ENCODE measurements at regions not wholly inside any gene's neighbourhood (a gene's known extent, or its start where the extent isn't known, plus 50 kb on each side); places are given as distances from the start of the nearest gene placed in this dataset.

DNA sequence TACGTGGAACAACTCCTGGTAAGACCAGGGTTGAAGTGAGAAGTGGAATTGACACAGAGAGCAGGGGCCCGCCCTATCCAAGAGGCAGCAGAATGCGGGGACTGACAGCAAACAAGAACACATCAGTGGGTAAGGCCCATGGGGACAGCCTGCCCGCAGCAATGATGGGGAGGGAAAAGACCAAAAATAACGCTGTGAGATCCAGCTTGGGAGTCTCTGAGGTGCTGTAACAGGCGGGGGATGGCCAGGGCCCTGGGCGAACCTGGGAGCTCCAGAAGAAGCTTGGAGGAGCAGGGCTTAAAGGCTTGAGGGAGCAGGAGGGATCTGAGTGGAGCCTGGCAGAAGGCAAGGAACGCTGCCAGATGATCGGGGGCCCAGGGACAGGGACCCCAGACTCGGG is 173.4 kb downstream of the TMEM200C start:
- no peaks in the 10 kb centered on the region for H3K27me3 ChIP-seq (ENCODE audit: control insufficient read depth in 1 of 2, insufficient read depth in 2 of 2, low read length in 2 of 2)
- no peak overlapping the region for H3K4me3 Mint-ChIP-seq
- no peaks in the 10 kb centered on the region for H3K4me1 Mint-ChIP-seq (ENCODE audit: low read depth)
- DNase-seq (no peak), ATAC-seq (ENCODE audit: poor library complexity) (no peak)
- ChIA-PET CTCF (no interaction called here), POLR2A (no interaction called here)
- no peak overlapping the region for H3K4me3 ChIP-seq (ENCODE audit: low read length)
- no peak overlapping the region for H3K27ac Mint-ChIP-seq
- no peaks in the 10 kb centered on the region for H3K36me3 Mint-ChIP-seq (ENCODE audit: low read depth)
- no peak overlapping the region for H3K27ac ChIP-seq (ENCODE audit: low read depth in 1 of 2, low read length in 2 of 2)
- no peak for TF ChIP-seq CTCF (IDR thresholded peaks at IDR 0.05)
- H3K9me3 ChIP-seq (ENCODE audit: control insufficient read depth in 1 of 2, insufficient read depth in 1 of 2, low read length in 2 of 2): peaks cover 0 to 3% of the 10 kb centered on the region in 2 experiments
- no peaks in the 10 kb centered on the region for H3K4me1 ChIP-seq (ENCODE audit: insufficient read depth, low read length)
- no peaks in the 10 kb centered on the region for H3K9me3 Mint-ChIP-seq
- intact Hi-C loops (cut with DNase I, micrococcal nuclease): no loop called here
- peaks cover 8% of the 10 kb centered on the region for H3K27me3 Mint-ChIP-seq
- H3K36me3 ChIP-seq (ENCODE audit: insufficient read depth, low read length): no peaks in the 10 kb centered on the region

- H3K27me3 ChIP-seq (ENCODE audit: control insufficient read depth in 1 of 2, insufficient read depth in 2 of 2, low read length in 2 of 2): no peaks in the 10 kb centered on the region
- intact Hi-C loops (cut with DNase I, micrococcal nuclease): no loop called here
- no peak for ATAC-seq (ENCODE audit: poor library complexity)
- Mint-ChIP-seq H3K9me3 (no peaks in the 10 kb centered on the region), H3K4me3 (no peak overlapping the region), H3K36me3 (ENCODE audit: low read depth) (no peaks in the 10 kb centered on the region), H3K4me1 (ENCODE audit: low read depth) (no peaks in the 10 kb centered on the region), H3K27me3 (peaks cover 9% of the 10 kb centered on the region), H3K27ac (no peak overlapping the region)
- no peaks in the 10 kb centered on the region for H3K4me1 ChIP-seq (ENCODE audit: insufficient read depth, low read length)
- no peak for TF ChIP-seq CTCF (IDR thresholded peaks at IDR 0.05)
- no peaks in the 10 kb centered on the region for H3K36me3 ChIP-seq (ENCODE audit: insufficient read depth, low read length)
- H3K9me3 ChIP-seq (ENCODE audit: control insufficient read depth in 1 of 2, insufficient read depth in 1 of 2, low read length in 2 of 2): peaks cover 0 to 3% of the 10 kb centered on the region in 2 experiments
- no peak overlapping the region for H3K4me3 ChIP-seq (ENCODE audit: low read length)
- CTCF ChIA-PET: no interaction called here
- DNase-seq: no peak
- H3K27ac ChIP-seq (ENCODE audit: low read depth in 1 of 2, low read length in 2 of 2): no peak overlapping the region
- POLR2A ChIA-PET: no interaction called here
Observed at GRCh38 chr18:5720132-5720531, 175.2 kb downstream of the TMEM200C start.

- intact Hi-C loops (cut with DNase I, micrococcal nuclease): no loop called here
- Histone ChIP-seq H3K4me3 (ENCODE audit: low read length) (no peak overlapping the region), H3K4me1 (ENCODE audit: insufficient read depth, low read length) (no peaks in the 10 kb centered on the region), H3K36me3 (ENCODE audit: insufficient read depth, low read length) (no peaks in the 10 kb centered on the region), H3K27me3 (ENCODE audit: control insufficient read depth in 1 of 2, insufficient read depth in 2 of 2, low read length in 2 of 2) (no peaks in the 10 kb centered on the region), H3K9me3 (ENCODE audit: control insufficient read depth in 1 of 2, insufficient read depth in 1 of 2, low read length in 2 of 2) (peaks cover 0 to 3% of the 10 kb centered on the region in 2 experiments), H3K27ac (ENCODE audit: low read depth in 1 of 2, low read length in 2 of 2) (no peak overlapping the region)
- Mint-ChIP-seq H3K9me3 (no peaks in the 10 kb centered on the region), H3K4me3 (no peak overlapping the region), H3K27ac (no peak overlapping the region), H3K27me3 (peaks cover 9% of the 10 kb centered on the region), H3K36me3 (ENCODE audit: low read depth) (no peaks in the 10 kb centered on the region), H3K4me1 (ENCODE audit: low read depth) (no peaks in the 10 kb centered on the region)
- ATAC-seq (ENCODE audit: poor library complexity) (no peak), DNase-seq (no peak)
- ChIA-PET POLR2A (no interaction called here), CTCF (no interaction called here)
- TF ChIP-seq CTCF (IDR thresholded peaks at IDR 0.05): no peak
Observed at GRCh38 chr18:5717256-5717655, 173.5 kb upstream of the EPB41L3 start.
